GM23248 (cell line): ENCODE measurements at regions not wholly inside any gene's neighbourhood (a gene's known extent, or its start where the extent isn't known, plus 50 kb on each side); places are given as distances from the start of the nearest gene placed in this dataset.

Experiments used
- EZH2 ChIP-seq: fragments of 200-600 bp; sonication (generic); IDR thresholded peaks from 2 replicates; pipeline ENCODE4 v1.6.1; 2018; ENCODE audit warnings: antibody characterized with exemption, mild to moderate bottlenecking; ENCODE audit not compliant: insufficient read depth, poor library complexity, severe bottlenecking
- EZH2phosphoT487 ChIP-seq: fragments of 200-600 bp; sonication (generic); IDR thresholded peaks from 2 replicates; pipeline ENCODE4 v1.6.1; 2018; ENCODE audit warnings: antibody characterized with exemption, moderate library complexity, mild to moderate bottlenecking, low read depth; ENCODE audit not compliant: insufficient read depth

DNA sequence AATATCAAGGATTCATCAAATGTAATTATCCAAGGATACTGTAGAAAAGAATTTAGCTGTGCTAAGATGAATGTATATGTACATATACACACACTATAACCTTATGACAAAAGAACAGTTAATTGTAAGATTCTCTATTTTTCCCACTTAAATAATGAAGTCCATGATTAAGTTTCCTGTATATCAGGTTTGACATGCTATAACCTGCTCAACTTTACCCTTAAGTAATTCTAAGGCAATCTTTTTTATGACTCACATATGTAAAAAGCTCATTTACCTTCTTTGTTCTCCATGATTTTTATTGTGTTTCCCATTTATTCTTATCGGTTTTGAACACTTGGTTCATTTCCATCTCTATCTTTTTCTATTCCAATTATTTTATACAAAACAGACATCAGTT is 1213.1 kb upstream of the SLC39A10 start:
- no peak for TF ChIP-seq EZH2phosphoT487
- TF ChIP-seq EZH2, result no peak
